Neural cell (in vitro differentiated cells): ENCODE measurements at regions not wholly inside any gene's neighbourhood (a gene's known extent, or its start where the extent isn't known, plus 50 kb on each side); places are given as distances from the start of the nearest gene placed in this dataset.

Source experiments
- H2AFZ ChIP-seq: fragments of 200-600, 300-800 bp; sonication (generic), shearing (Covaris generic); 2 replicates; pipeline ENCODE4 v1.6.0; 2014; ENCODE audit warnings: low read depth, mild to moderate bottlenecking, antibody characterized with exemption, low read length, moderate library complexity
- H3F3A ChIP-seq: fragments of 200-600 bp; shearing (Covaris generic); 2 replicates; pipeline ENCODE4 v1.6.1; 2016; ENCODE audit warnings: mild to moderate bottlenecking, moderate library complexity, mixed read lengths, antibody characterized with exemption, low read length; ENCODE audit not compliant: insufficient read depth, poor library complexity, severe bottlenecking
- H3K27ac ChIP-seq: fragments of 200-600, 300-800 bp; sonication (generic), shearing (Covaris generic); 2 replicates; pipeline ENCODE4 v1.5.1; 2014; ENCODE audit warnings: mild to moderate bottlenecking, low read length, moderate library complexity
- H3K27me3 ChIP-seq: fragments of 300-800, 200-600 bp; sonication (generic), shearing (Covaris generic); 2 replicates; pipeline ENCODE4 v1.6.0; 2014; ENCODE audit warnings: mild to moderate bottlenecking, low read depth, low read length, moderate library complexity; ENCODE audit not compliant: insufficient read depth
- H3K36me3 ChIP-seq: fragments of 300-800, 200-600 bp; sonication (generic), shearing (Covaris generic); 2 replicates; pipeline ENCODE4 v1.5.1; 2014; ENCODE audit warnings: mild to moderate bottlenecking, antibody characterized with exemption, low read length, moderate library complexity; ENCODE audit not compliant: insufficient read depth
- H3K4me2 ChIP-seq: fragments of 300-800, 200-600 bp; sonication (generic), shearing (Covaris generic); 2 replicates; pipeline ENCODE4 v1.6.0; 2014; ENCODE audit warnings: mild to moderate bottlenecking, low read length
- H3K4me3 ChIP-seq: fragments of 300-800, 200-600 bp; sonication (generic), shearing (Covaris generic); 2 replicates; pipeline ENCODE4 v1.5.1; 2014; ENCODE audit warnings: mild to moderate bottlenecking, low read length, moderate library complexity
- H3K79me2 ChIP-seq: fragments of 200-600 bp; shearing (Covaris generic); replicated peaks from 2 replicates; pipeline ENCODE4 v1.6.0; 2014; ENCODE audit warnings: mild to moderate bottlenecking, low read length, moderate library complexity; ENCODE audit not compliant: insufficient read depth
- H3K9ac ChIP-seq: fragments of 300-800, 200-600 bp; sonication (generic), shearing (Covaris generic); 2 replicates; pipeline ENCODE4 v1.6.1; 2016; ENCODE audit warnings: mild to moderate bottlenecking, low read length, mixed read lengths
- H3K9me2 ChIP-seq: fragments of 200-600 bp; shearing (Covaris generic); 2 replicates; pipeline ENCODE4 v1.6.1; 2016; ENCODE audit warnings: mild to moderate bottlenecking, low read length, mixed read lengths; ENCODE audit not compliant: insufficient read depth
- H3K9me3 ChIP-seq: fragments of 200-600, 300-800 bp; sonication (generic), shearing (Covaris generic); 2 replicates; pipeline ENCODE4 v1.6.1; 2016; ENCODE audit warnings: mild to moderate bottlenecking, mixed run types, low read length, moderate library complexity, mixed read lengths
- H4K20me1 ChIP-seq: fragments of 200-600 bp; shearing (Covaris generic); 2 replicates; pipeline ENCODE4 v1.6.1; 2016; ENCODE audit warnings: mild to moderate bottlenecking, mixed run types; ENCODE audit not compliant: insufficient read depth
- CTCF ChIP-seq: fragments of 450-650 bp; IDR thresholded peaks from 2 replicates; pipeline ENCODE4 v1.5.1; 2014; ENCODE audit warnings: antibody characterized with exemption, mild to moderate bottlenecking, moderate library complexity; ENCODE audit not compliant: poor library complexity, severe bottlenecking
- EP300 ChIP-seq: fragments of 450-650 bp; conservative IDR thresholded peaks from 2 replicates; pipeline ENCODE4 v1.6.1; 2014; ENCODE audit warnings: antibody characterized with exemption, mild to moderate bottlenecking, moderate library complexity; ENCODE audit not compliant: poor library complexity, severe bottlenecking
- EZH2 ChIP-seq: fragments of 200-600, 300-800 bp; shearing (Covaris generic), sonication (generic); IDR thresholded peaks from 2 replicates; pipeline ENCODE4 v1.6.1; 2014; ENCODE audit warnings: antibody characterized with exemption, low read length, borderline replicate concordance, mild to moderate bottlenecking; ENCODE audit not compliant: insufficient read depth, poor library complexity, severe bottlenecking
- MXI1 ChIP-seq: fragments of 450-650 bp; conservative IDR thresholded peaks from 2 replicates; pipeline ENCODE4 v1.6.1; 2014; ENCODE audit warnings: antibody characterized with exemption, mild to moderate bottlenecking; ENCODE audit not compliant: poor library complexity, severe bottlenecking
- POLR2AphosphoS5 ChIP-seq: IDR thresholded peaks from 2 replicates; pipeline ENCODE4 v1.6.1; 2012
- RAD21 ChIP-seq: fragments of 450-650 bp; conservative IDR thresholded peaks from 2 replicates; pipeline ENCODE4 v1.6.1; 2014; ENCODE audit warnings: antibody characterized with exemption, mild to moderate bottlenecking, moderate library complexity
- REST ChIP-seq: IDR thresholded peaks from 2 replicates; pipeline ENCODE4 v1.6.1; 2012; ENCODE audit warnings: borderline replicate concordance
- SMC3 ChIP-seq: fragments of 450-650 bp; conservative IDR thresholded peaks from 2 replicates; pipeline ENCODE4 v1.6.1; 2014; ENCODE audit warnings: antibody characterized with exemption, mild to moderate bottlenecking, moderate library complexity; ENCODE audit not compliant: poor library complexity
- TAF1 ChIP-seq: IDR thresholded peaks from 2 replicates; pipeline ENCODE4 v1.6.1; 2012; ENCODE audit warnings: low read depth

- H3K9me2 ChIP-seq, result no peaks in the 10 kb centered on the region
- no peak overlapping the region for H3K27ac ChIP-seq
- H3K4me3 ChIP-seq, result no peak overlapping the region
- H3K79me2 ChIP-seq, result no peaks in the 10 kb centered on the region
- H3K36me3 ChIP-seq, result no peaks in the 10 kb centered on the region
- H3K4me2 ChIP-seq, result no peak overlapping the region
- H3K27me3 ChIP-seq, result no peaks in the 10 kb centered on the region
- no peaks in the 10 kb centered on the region for H3K9me3 ChIP-seq
- TF ChIP-seq RAD21 (no peak), REST (no peak), EP300 (no peak), CTCF (no peak), SMC3 (no peak), EZH2 (no peak), MXI1 (no peak), POLR2AphosphoS5 (no peak), TAF1 (no peak)
- H4K20me1 ChIP-seq, result no peaks in the 10 kb centered on the region
- no peak overlapping the region for H2AFZ ChIP-seq
- H3F3A ChIP-seq, result no peaks in the 10 kb centered on the region
- H3K9ac ChIP-seq, result no peak overlapping the region
Observed at GRCh38 chr12:19644571-19644970, 205.3 kb downstream of the AEBP2 start.

- no peaks in the 10 kb centered on the region for H3K36me3 ChIP-seq
- H3K4me2 ChIP-seq, result no peak overlapping the region
- H3F3A ChIP-seq, result no peaks in the 10 kb centered on the region
- H2AFZ ChIP-seq, result no peak overlapping the region
- H3K9ac ChIP-seq, result no peak overlapping the region
- H3K9me2 ChIP-seq, result no peaks in the 10 kb centered on the region
- no peak for TF ChIP-seq RAD21
- H3K27me3 ChIP-seq, result no peaks in the 10 kb centered on the region
- H3K4me3 ChIP-seq, result no peak overlapping the region
- no peaks in the 10 kb centered on the region for H4K20me1 ChIP-seq
- H3K79me2 ChIP-seq, result no peaks in the 10 kb centered on the region
- no peak overlapping the region for H3K27ac ChIP-seq
- no peaks in the 10 kb centered on the region for H3K9me3 ChIP-seq
Observed at GRCh38 chr12:19645823-19646222, 206.5 kb downstream of the AEBP2 start.

DNA sequence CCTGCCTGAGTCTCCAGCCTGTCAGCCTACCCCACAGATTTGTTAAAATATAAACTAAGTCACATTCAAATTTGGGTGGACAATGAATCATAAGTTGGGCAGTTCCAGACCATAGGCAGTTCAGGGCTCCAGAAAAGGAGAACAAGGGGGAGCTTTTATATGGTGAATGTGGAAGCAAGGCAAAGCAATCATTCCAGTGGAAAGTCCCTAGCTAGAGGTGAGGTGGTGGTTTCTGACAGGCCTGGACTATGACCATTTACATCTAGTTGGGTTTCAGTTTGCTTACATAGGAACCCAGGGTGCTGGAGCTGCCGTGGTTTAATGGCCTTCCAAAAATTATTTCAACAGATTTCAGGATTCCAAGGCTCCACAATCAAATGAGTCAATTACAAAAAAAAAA, 207.3 kb downstream of the AEBP2 start:
- no peaks in the 10 kb centered on the region for H4K20me1 ChIP-seq
- no peak overlapping the region for H3K27ac ChIP-seq
- H2AFZ ChIP-seq, result no peak overlapping the region
- H3K27me3 ChIP-seq, result no peaks in the 10 kb centered on the region
- no peaks in the 10 kb centered on the region for H3K9me2 ChIP-seq
- H3K9me3 ChIP-seq, result no peaks in the 10 kb centered on the region
- H3K79me2 ChIP-seq, result no peaks in the 10 kb centered on the region
- no peak overlapping the region for H3K4me3 ChIP-seq
- no peaks in the 10 kb centered on the region for H3F3A ChIP-seq
- H3K9ac ChIP-seq, result no peak overlapping the region
- H3K4me2 ChIP-seq, result no peak overlapping the region
- no peak for TF ChIP-seq EZH2
- no peak for TF ChIP-seq RAD21
- H3K36me3 ChIP-seq, result no peaks in the 10 kb centered on the region
